Suprapubic skin (tissue), 4 donors: ENCODE measurements at regions not wholly inside any gene's neighbourhood (a gene's known extent, or its start where the extent isn't known, plus 50 kb on each side); places are given as distances from the start of the nearest gene placed in this dataset.

Experiments used
- DNase-seq, 2 donors: peaks; one replicate each; pipeline ENCODE4 v3.0.0-alpha.2; 2019; ENCODE audit warnings: low spot score in 2 of 2
- H3K27ac ChIP-seq: fragments of 200-600 bp; sonication (generic); one replicate; pipeline ENCODE4 v1.5.1; 2019
- H3K27me3 ChIP-seq: fragments of 200-600 bp; sonication (generic); one replicate; pipeline ENCODE4 v1.5.1; 2019
- H3K36me3 ChIP-seq: fragments of 200-600 bp; sonication (generic); one replicate; pipeline ENCODE4 v1.5.1; 2019
- H3K4me1 ChIP-seq: fragments of 200-600 bp; sonication (generic); one replicate; pipeline ENCODE4 v1.5.1; 2019
- H3K4me3 ChIP-seq: fragments of 200-600 bp; sonication (generic); one replicate; pipeline ENCODE4 v1.5.1; 2019; ENCODE audit warnings: mild to moderate bottlenecking
- H3K9me3 ChIP-seq: fragments of 200-600 bp; sonication (generic); one replicate; pipeline ENCODE4 v1.5.1; 2019
- EP300 ChIP-seq: sonication (generic); formaldehyde crosslinking; IDR thresholded peaks from one replicate; pipeline ENCODE4 v1.6.1; 2017; ENCODE audit warnings: antibody characterized with exemption
- POLR2A ChIP-seq, 2 donors: fragments of 450-650 bp; IDR thresholded peaks; one replicate each; pipeline ENCODE4 v1.6.1; 2017; ENCODE audit warnings: antibody characterized with exemption in 2 of 2, mild to moderate bottlenecking in 2 of 2, moderate library complexity in 2 of 2
- POLR2AphosphoS5 ChIP-seq, 3 donors: sonication (generic); formaldehyde crosslinking; IDR thresholded peaks; one replicate each; pipeline ENCODE4 v1.6.1; 2017; ENCODE audit warnings: antibody characterized with exemption in 3 of 3
- WGBS: methylation state at CpG from one replicate; pipeline ENCODE4 v1.1.5; 2018; 5-methylcytosine and 5-hydroxymethylcytosine counted together
- TF ChIP-seq, protein P1 (sequence below), 2 donors: fragments of 200-600 bp in 1 of 2; fragments of 450-650 bp in 1 of 2; sonication (generic) in 1 of 2; IDR thresholded peaks; one replicate each; pipeline ENCODE4 v1.5.1; 2016 to 2019; ENCODE audit warnings: antibody characterized with exemption in 2 of 2, mild to moderate bottlenecking in 1 of 2, moderate library complexity in 1 of 2

DNA sequence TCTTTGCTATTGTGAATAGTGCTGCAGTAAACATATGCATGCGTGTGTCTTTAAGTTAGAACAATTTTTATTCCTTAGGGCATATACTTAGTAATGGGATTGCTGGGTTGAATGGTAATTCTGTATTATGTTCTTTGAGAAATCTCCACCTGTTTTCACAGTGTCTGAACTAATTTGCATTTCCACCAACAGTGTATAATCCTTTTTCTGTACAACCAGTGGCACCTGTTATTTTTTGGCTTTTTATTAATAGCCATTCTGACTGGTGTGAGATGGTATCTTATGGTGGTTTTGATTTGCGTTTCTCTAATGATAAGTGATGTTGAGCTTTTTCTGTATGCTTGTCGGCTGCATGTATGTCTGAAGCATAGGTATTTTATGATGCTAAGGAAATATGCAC lies 820.8 kb upstream of the MAP3K7 start:
- H3K9me3 ChIP-seq, result peaks cover 5% of the 10 kb centered on the region
- TF ChIP-seq EP300 (no peak), POLR2A (IDR thresholded peaks at IDR 0.05) (no peak), POLR2AphosphoS5 (IDR thresholded peaks at IDR 0.05) (no peak)
- TF ChIP-seq, protein P1, sequence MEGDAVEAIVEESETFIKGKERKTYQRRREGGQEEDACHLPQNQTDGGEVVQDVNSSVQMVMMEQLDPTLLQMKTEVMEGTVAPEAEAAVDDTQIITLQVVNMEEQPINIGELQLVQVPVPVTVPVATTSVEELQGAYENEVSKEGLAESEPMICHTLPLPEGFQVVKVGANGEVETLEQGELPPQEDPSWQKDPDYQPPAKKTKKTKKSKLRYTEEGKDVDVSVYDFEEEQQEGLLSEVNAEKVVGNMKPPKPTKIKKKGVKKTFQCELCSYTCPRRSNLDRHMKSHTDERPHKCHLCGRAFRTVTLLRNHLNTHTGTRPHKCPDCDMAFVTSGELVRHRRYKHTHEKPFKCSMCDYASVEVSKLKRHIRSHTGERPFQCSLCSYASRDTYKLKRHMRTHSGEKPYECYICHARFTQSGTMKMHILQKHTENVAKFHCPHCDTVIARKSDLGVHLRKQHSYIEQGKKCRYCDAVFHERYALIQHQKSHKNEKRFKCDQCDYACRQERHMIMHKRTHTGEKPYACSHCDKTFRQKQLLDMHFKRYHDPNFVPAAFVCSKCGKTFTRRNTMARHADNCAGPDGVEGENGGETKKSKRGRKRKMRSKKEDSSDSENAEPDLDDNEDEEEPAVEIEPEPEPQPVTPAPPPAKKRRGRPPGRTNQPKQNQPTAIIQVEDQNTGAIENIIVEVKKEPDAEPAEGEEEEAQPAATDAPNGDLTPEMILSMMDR (IDR thresholded peaks at IDR 0.05), result no peak
- no peaks in the 10 kb centered on the region for H3K36me3 ChIP-seq
- H3K4me1 ChIP-seq, result no peaks in the 10 kb centered on the region
- WGBS, result 63% methylated on average over 3 of the region's 3 CpGs
- DNase-seq, result no peak
- H3K4me3 ChIP-seq, result no peak overlapping the region
- no peaks in the 10 kb centered on the region for H3K27me3 ChIP-seq
- H3K27ac ChIP-seq, result no peak overlapping the region

DNA sequence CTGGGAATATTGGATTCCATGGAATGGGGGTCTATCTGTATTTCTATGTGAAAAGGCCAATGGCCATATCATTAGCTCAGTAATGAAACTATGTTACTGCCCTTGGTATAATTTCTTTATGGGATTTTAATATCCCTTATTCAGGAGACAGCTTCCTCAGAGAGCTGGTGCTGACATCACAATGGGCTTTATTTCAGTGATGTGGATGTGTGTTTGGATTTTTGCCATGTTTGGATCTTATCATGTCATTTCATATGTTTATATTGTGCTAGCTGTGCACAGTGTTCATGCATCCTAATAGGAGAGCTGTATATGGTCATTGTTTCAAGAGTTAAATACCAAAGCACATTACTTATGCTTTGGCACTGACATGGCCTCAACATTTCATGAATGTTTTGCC lies 806.1 kb upstream of the MAP3K7 start:
- H3K4me1 ChIP-seq, result no peaks in the 10 kb centered on the region
- no peaks in the 10 kb centered on the region for H3K36me3 ChIP-seq
- TF ChIP-seq, protein P1 (IDR thresholded peaks at IDR 0.05), result no peak
- TF ChIP-seq POLR2A (IDR thresholded peaks at IDR 0.05) (no peak), EP300 (no peak), POLR2AphosphoS5 (IDR thresholded peaks at IDR 0.05) (no peak)

DNA sequence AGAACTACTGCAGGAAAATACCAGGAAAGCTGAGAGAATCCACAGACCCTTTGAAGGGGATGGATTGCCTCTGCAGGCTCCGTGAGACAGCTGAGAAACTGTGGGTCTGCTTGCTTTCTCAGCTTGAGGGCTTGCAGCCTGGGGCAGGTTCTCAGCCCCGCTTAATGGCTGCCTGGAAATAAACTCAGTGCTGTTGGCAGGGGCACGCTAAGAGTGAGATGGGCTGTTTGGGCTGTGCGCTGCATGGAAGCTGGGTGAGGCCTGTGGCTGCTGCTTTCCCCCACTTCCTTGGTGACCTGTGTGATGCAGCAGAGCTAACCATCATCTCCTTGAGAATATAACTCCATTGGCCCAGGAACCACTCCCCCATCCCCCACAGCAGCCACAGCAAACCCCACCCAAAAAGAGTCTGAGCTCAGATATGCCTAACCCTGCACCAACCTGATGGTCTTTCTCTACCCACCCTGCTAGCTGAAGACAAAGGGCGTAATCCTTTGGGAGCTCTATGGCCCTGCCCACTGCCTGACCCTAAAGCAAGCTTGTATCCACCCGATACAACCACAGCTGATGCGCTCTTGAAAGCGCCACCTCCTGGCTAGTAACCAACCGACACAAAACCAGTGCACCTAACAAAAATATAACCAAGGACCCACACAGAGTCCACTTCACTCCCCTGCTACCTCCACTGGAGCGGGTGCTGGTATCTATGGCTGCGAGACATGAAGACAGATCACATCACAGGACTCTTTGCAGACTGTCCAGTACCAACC lies 800.6 kb upstream of the MAP3K7 start:
- no peaks in the 10 kb centered on the region for H3K4me1 ChIP-seq
- no peak overlapping the region for H3K4me3 ChIP-seq
- 90% methylated on average over 11 of the region's 11 CpGs for WGBS
- no peaks in the 10 kb centered on the region for H3K27me3 ChIP-seq
- peaks cover 10% of the 10 kb centered on the region for H3K9me3 ChIP-seq
- TF ChIP-seq POLR2AphosphoS5 (IDR thresholded peaks at IDR 0.05), result no peak
- TF ChIP-seq, protein P1 (IDR thresholded peaks at IDR 0.05), result no peak
- no peak for TF ChIP-seq POLR2A (IDR thresholded peaks at IDR 0.05)
- TF ChIP-seq EP300, result no peak
- no peaks in the 10 kb centered on the region for H3K36me3 ChIP-seq
- DNase-seq, result no peak
- no peak overlapping the region for H3K27ac ChIP-seq

More for the DNA sequence above, 806.1 kb upstream of the MAP3K7 start:
- no peak overlapping the region for H3K4me3 ChIP-seq
- no peak overlapping the region for H3K27ac ChIP-seq
- H3K9me3 ChIP-seq, result peaks cover 8% of the 10 kb centered on the region
- no peak for DNase-seq
- H3K27me3 ChIP-seq, result no peaks in the 10 kb centered on the region

DNA sequence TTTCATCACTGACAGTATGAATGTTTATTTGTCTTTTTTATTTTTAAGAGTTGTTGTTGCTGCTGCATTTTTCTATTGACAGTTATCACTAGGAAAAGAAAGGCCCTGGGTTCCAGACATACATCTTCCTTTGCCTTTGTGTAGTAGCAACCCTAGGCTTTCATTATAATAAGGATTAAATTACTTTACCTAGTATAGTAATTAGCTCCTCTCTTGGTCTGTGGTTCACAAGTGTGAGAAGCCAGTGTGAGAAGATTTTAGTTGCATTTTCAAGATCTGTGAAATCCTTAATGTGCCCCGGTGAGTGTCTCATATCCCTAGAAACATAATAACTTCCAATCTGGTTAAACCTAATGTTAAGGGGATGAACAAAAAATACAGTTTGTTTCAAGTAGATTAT lies 799.3 kb upstream of the MAP3K7 start:
- no peak overlapping the region for H3K27ac ChIP-seq
- DNase-seq, result no peak
- H3K36me3 ChIP-seq, result no peaks in the 10 kb centered on the region
- WGBS, result 93% methylated on average over 1 of the region's 1 CpG
- H3K4me1 ChIP-seq, result no peaks in the 10 kb centered on the region
- no peak for TF ChIP-seq EP300
- TF ChIP-seq, protein P1 (IDR thresholded peaks at IDR 0.05), result no peak
- peaks cover 10% of the 10 kb centered on the region for H3K9me3 ChIP-seq
- H3K27me3 ChIP-seq, result no peaks in the 10 kb centered on the region
- H3K4me3 ChIP-seq, result no peak overlapping the region

DNA sequence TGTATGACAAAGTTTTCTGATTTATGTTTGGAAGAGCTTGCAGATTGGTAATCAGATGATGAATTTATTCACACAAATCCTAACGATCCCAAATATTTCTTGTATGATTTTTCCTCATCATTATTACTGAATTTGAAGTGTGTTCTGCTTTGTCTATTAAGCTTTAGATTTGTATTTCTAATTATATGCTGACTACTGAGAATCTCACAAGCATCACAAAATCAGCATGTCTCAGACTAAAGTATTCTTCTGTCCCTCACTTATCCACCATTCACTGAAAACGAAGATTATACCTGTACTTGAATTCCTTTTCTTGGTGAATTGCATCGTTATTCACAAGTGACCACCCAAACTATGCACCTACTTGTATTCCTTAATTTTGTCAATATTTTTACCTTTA lies 796.3 kb upstream of the MAP3K7 start:
- 74% methylated on average over 3 of the region's 3 CpGs for WGBS
- Histone ChIP-seq H3K27ac (no peak overlapping the region), H3K4me1 (no peaks in the 10 kb centered on the region), H3K4me3 (no peak overlapping the region), H3K36me3 (no peaks in the 10 kb centered on the region), H3K9me3 (peaks cover 4% of the 10 kb centered on the region), H3K27me3 (no peaks in the 10 kb centered on the region)
- TF ChIP-seq EP300, result no peak
- no peak for TF ChIP-seq POLR2A (IDR thresholded peaks at IDR 0.05)
- TF ChIP-seq POLR2AphosphoS5 (IDR thresholded peaks at IDR 0.05), result no peak
- TF ChIP-seq, protein P1 (IDR thresholded peaks at IDR 0.05), result no peak
- DNase-seq, result no peak
